HG02943 (cell line): ENCODE measurements at regions not wholly inside any gene's neighbourhood (a gene's known extent, or its start where the extent isn't known, plus 50 kb on each side); places are given as distances from the start of the nearest gene placed in this dataset.

Experiments used
- ATAC-seq: cut with Tn5 transposase; IDR thresholded peaks from one replicate; pipeline ENCODE4 v1.9.1; 2021; ENCODE audit warnings: mild to moderate bottlenecking, low read depth, moderate library complexity; ENCODE audit not compliant: unreplicated experiment

DNA sequence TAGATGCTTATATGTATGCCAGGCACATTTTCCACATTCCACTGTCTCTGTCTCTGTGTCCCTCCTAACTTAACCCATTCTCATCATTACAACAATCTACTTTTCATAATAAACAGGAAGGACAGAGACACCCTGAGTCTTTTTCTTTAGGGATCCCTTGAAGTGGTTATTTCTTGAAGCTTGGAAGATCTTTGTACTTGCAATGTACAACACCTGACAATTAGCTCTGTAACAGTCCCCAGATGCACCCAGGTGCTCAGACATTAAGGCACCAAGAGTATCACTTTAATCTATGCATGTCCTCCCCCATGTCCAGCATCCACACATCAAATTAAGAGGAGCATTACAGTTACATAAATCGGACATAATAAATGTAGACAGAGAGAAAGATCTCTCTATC is 309.6 kb upstream of the KCNH8 start:
- no peak for ATAC-seq

DNA sequence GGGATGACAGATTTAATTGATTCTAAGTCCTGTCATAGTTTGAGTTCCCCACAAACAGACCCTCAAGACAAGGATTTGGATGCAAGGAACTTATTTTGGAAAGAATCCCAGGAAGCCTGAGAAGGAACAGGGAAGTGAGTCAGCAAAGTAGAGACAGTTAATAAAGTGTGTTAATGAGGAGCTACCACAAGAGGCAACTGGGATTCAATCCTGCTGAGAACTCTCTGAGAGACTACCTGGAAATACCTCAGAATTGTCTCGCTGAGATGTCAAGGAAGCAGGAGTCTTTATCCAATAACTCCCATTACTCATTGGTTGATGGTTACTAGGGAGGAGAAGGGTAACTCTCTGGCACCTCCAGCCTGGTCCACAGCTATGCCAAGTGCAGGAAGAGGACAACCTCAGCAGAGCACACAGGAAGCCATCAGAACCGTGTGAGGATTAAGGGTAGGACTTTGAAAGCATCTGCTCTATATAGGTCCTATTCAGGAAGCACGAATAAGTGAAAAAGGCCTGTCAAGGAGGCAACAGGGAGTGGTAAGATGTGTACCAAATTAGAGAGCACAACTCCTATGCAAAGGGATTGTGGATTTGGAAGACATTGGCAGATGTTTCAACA is 311.1 kb upstream of the KCNH8 start:
- ATAC-seq, result no peak

- no peak for ATAC-seq
These were observed 313.3 kb upstream of the KCNH8 start for GRCh38 chr3:18835021-18835420.

- no peak for ATAC-seq
These were observed 318.2 kb upstream of the KCNH8 start for GRCh38 chr3:18830087-18830486.

- no peak for ATAC-seq
These were observed 319.7 kb upstream of the KCNH8 start for GRCh38 chr3:18828637-18829036.

DNA sequence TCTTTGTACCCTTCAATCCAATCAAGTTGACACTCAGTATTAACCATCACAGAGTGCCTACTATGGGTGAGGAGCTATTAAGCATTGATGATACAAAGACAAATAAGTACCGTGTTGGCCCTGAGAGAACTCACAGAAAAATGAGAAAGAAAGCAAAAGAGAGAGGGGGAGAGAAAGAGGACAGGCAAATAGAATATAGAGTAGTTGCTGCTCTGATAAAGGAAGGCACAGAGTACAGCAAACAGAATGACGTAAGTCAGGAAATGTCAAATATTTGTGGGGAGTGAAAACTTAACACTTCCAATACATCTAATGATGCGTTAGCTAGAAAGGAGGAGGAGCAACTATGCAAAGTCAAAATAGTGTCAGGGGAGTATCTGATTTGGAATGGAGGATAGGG is 320.6 kb upstream of the KCNH8 start:
- no peak for ATAC-seq

GRCh38 chr3:18825665-18826064 is 322.6 kb upstream of the KCNH8 start:
- no peak for ATAC-seq

DNA sequence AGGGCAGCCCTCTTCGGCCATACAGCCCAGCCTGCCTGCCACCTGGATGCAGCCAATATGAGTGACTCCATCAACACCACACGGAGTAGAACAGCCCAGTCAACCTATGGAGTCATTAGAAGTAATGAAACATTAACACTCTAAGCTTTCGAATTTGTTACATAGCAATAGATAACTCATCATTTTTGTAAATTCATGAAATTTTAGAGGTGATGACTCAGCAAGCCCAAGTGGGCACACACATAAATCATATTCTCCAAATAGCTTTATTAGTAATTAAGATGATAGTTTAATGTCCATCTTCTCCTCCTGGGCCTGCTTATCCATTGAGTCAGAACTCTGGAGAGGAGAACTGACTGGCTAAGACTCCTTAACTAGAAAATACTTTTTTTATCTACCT is 335.0 kb upstream of the KCNH8 start:
- ATAC-seq, result no peak

DNA sequence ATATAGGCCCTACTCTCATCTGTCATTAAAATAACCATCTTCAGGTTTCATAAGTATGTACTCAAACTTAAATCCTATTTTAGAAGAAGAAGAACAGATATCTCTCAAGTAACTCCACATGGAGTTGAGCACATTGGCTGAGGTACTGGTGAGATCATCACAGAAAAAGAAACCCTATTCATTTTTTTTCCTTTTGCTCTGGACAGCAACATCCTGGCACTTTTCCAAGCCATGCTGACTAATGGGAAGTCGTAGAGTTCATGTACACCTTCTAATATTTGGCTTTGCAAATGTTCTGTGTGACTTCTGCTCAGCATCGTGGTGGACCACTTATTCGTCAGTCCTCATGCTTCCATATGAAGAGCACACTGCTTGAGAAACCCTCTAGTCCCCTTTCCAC is 336.0 kb upstream of the KCNH8 start:
- no peak for ATAC-seq

DNA sequence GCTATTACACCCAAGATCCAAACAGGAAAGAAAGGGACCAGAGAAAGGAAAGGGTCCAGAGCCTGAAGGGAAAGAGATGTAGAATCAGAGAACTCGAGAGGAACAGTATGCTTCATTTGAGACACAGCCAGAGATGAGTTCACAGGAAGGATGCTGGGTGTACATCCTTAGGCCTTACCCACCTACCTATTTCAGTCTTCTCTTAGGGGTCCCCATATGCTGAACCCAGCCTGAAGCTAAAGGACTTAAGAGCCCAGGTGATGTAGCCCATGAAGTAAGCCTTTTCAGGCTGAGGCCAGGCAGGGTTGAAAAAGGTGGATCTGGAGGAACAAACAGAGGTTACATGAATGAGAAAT is 338.0 kb upstream of the KCNH8 start:
- no peak for ATAC-seq

- ATAC-seq, result no peak
These were observed 338.5 kb upstream of the KCNH8 start for GRCh38 chr3:18809640-18810305.

DNA sequence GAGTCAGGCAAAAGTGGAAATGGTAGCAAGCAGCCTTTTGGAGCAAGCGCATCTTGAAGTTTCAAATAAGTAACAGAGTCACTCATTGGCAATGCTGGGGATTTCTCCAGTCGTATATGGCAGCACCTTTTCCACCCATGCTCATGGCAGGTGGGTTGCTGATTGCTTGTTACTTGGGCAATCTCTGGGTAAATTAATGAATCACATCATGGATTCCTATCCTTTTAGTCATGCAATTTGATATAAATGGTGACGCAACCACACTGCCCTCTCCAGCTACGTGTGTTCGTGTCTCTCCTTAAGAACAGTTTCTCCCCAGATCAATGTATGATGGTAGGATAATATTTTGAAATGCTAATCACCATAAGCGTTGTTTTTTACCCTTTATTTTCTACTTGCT is 339.9 kb upstream of the KCNH8 start:
- no peak for ATAC-seq

- ATAC-seq, result no peak
These were observed 340.7 kb upstream of the KCNH8 start for GRCh38 chr3:18807593-18807992.

- ATAC-seq, result no peak
These were observed 341.7 kb upstream of the KCNH8 start for GRCh38 chr3:18806633-18807032.

- no peak for ATAC-seq
These were observed 350.9 kb upstream of the KCNH8 start for GRCh38 chr3:18797378-18797777.

DNA sequence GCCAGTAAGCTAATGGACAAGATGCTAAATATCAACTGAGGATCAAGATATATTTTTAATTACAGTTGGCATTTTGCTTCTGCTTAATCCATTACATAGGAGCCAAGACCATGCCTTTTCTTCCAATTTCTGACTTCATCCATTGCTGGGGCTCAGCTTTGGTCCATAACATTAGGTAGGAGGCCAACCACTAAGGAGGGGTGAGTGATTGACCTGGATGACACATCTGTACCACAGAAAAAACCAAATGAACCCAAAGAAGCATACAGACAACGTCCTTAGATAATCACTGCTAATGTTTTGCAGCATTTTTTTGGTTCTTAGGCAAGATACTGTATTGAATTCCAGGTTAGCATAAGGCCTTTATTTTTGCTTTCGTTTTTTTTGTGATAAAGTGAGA is 353.2 kb upstream of the KCNH8 start:
- ATAC-seq, result no peak

DNA sequence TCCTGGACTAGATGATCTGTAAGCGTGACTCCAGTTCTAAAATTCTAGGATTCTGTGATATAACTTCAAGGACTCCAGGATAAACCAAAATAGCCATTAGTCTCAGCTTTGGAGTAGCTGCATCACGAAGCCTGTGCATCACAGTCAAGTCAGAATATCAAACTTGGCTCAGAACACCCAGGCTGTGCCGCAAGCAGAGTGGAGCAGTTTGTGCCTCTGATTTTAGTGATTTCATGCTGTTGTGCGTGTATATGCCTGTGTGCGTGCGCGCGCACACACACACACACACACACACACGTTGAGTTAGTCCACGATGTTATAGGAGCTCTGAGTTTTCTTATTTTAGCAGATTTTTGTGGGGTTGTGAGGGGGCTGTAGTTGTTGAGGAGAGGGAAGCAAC is 356.6 kb upstream of the KCNH8 start:
- no peak for ATAC-seq

GRCh38 chr3:18791182-18791581 is 357.1 kb upstream of the KCNH8 start:
- no peak for ATAC-seq

- ATAC-seq, result no peak
These were observed 357.9 kb upstream of the KCNH8 start for GRCh38 chr3:18790384-18790783.

DNA sequence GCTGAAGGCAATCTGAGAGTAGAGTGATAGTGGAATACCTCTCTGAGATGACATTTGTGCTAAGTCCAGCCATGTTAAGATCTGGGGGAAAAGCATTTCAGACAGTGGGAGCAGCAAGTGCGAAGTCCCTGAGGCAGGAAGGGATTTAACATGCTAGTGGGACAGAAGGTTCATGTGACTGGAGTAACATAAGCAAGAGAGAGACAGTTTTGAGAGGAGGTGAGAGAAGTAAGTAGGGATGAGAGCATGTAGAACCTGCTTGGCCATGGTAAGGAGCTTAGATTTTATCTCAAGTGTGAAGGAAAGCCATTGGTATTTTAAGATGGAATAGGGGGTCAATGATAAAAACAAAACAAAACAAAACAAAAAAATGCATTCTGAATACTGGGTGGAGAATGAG is 358.6 kb upstream of the KCNH8 start:
- no peak for ATAC-seq

DNA sequence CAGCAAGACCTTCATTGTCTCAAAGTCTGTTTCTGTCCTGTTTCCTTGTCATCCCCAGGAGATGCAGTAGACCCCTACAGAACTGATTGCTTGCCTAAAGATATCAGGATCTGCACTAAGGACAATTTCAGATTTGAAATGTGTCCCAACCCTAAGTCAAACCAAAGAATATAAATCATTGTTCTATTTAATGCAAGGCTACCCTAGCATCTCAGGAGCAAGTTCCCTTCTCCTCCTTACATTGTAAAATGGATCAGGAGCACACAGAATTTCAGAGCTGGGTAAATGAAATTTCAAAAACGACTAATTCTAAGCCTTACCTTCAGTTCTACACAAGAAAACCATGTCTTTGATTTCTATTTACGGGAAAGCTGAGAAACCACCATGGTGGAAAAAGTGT is 360.9 kb upstream of the KCNH8 start:
- no peak for ATAC-seq

DNA sequence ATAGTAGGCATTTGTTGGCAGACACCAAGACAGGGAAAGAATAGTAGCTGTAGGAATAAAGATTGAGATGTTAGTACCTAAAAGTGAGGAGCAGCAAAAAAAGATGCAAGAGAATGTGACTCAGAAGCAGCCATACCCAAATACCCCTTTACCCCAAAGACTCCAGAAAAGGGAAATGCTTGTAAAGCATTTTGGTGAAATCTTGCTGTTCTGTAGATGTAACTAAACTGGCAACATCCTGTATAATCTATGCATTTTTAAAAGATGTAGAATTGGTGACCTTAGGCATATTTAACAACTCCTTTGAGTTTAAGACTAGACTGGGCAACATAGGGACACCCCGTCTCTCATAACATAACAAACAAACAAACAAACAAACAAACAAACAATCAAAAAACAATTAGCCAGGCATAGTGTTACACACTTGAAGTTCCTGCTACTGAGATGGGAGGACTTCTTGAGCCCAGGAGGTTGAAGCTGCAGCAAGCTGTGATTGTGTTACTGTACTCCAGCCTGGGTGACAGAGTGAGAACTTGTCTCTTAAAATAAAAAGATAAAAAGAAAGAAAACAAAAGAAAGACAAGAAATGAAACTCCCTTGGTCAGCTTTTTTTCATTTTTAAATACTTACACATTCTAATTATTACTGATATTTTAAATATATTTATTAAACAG is 361.5 kb upstream of the KCNH8 start:
- no peak for ATAC-seq
